Activated T-cell treated with anti-CD3 and anti-CD28 coated beads, Interleukin-2, amount 50 U/mL, for 72 hours (primary cell): ENCODE measurements at regions not wholly inside any gene's neighbourhood (a gene's known extent, or its start where the extent isn't known, plus 50 kb on each side); places are given as distances from the start of the nearest gene placed in this dataset.

Experiments used
- ATAC-seq, 2 donors: fragments of 150-1000 bp; cut with Tn5 transposase; replicated peaks in 1 of 2; 2 replicates each; pipeline ENCODE4 v1.10.0; 2021; ENCODE audit warnings: moderate library complexity in 2 of 2, mild to moderate bottlenecking in 1 of 2
- DNase-seq, 2 donors: peaks; one replicate each; pipeline ENCODE4 v3.0.0; 2021 to 2022; ENCODE audit warnings: mixed read lengths in 1 of 2
- H3K27ac Mint-ChIP-seq: one replicate; pipeline ENCODE4 v1.8.0; 2022; ENCODE audit warnings: mild to moderate bottlenecking, moderate library complexity, mixed read lengths
- H3K27me3 Mint-ChIP-seq: one replicate; pipeline ENCODE4 v1.8.0; 2022; ENCODE audit warnings: low read depth, mixed read lengths
- H3K36me3 Mint-ChIP-seq, 2 donors: one replicate each; pipeline ENCODE4 v1.8.0; 2022; ENCODE audit warnings: mixed read lengths in 2 of 2, mild to moderate bottlenecking in 1 of 2; ENCODE audit not compliant: insufficient read depth in 2 of 2
- H3K4me1 Mint-ChIP-seq: one replicate; pipeline ENCODE4 v1.8.0; 2022; ENCODE audit warnings: low read depth, mixed read lengths
- H3K4me3 Mint-ChIP-seq, 2 donors: one replicate each; pipeline ENCODE4 v1.8.0; 2022; ENCODE audit warnings: mild to moderate bottlenecking in 2 of 2, mixed read lengths in 2 of 2, moderate library complexity in 2 of 2
- H3K9me3 Mint-ChIP-seq, 2 donors: one replicate each; pipeline ENCODE4 v1.8.0; 2022; ENCODE audit warnings: mixed read lengths in 2 of 2

DNA sequence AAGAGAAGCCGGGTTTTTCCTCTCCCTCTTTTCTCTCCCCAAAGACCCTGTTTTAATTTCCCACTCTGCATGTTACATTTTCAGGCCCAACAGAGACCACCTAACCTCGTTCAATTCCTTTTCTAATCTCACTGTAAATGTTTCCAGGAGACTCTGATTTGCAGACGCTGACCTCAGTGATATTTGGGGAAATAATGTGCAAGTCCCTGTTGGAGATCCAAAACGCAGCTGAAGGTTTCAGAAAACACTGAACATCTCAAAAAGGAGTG lies 386.6 kb downstream of the NPIPA8 start:
- Mint-ChIP-seq H3K4me1 (no peaks in the 10 kb centered on the region), H3K27ac (no peak overlapping the region), H3K9me3 (no peaks in the 10 kb centered on the region), H3K27me3 (peaks cover 39% of the 10 kb centered on the region), H3K4me3 (no peak overlapping the region), H3K36me3 (no peaks in the 10 kb centered on the region)
- DNase-seq (no peak), ATAC-seq (no peak)

DNA sequence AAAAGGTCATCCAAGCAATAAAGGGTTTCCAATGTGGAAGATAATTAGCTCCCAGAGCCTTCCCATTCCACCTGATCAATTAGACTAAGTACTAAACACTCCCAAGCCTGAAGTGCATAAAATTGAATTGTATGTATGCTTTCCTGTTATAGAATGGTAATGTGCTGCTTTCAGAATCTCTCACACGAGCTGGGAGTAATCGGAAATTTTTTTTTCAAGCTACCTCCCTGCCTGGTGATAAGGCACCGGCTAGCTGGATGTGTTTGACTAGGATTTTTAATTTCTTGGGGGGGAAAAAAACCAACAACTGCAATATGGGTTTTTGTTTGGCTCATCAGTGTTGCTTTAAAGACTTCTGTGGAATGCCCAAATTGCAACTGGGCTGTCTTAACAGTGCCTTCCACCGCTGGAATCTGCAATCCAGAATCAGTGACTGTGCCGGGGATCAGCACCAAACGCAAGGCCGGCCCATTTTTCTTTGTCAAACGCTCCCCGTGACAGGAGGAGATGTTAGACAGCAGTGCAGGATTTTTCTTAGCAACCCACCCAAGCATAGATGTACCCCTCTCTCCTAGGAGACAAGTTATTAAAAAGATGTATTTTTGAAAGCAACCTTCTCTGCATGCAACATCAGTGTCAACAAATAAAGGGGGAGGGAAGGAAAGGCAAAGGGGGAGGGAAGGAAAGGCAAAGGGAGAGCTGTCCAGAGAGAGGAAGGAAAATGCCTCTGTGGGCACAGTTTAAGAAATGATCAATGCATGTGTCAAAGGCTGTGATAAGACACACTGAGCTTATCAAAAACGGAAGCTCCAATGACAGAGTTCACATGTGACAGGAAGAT lies 387.2 kb downstream of the NPIPA8 start:
- no peak overlapping the region for H3K27ac Mint-ChIP-seq
- ATAC-seq (no peak), DNase-seq (no peak)
- H3K4me3 Mint-ChIP-seq, result no peak overlapping the region
- no peaks in the 10 kb centered on the region for H3K9me3 Mint-ChIP-seq
- H3K36me3 Mint-ChIP-seq, result no peaks in the 10 kb centered on the region
- H3K27me3 Mint-ChIP-seq, result peaks cover 33% of the 10 kb centered on the region
- no peaks in the 10 kb centered on the region for H3K4me1 Mint-ChIP-seq

DNA sequence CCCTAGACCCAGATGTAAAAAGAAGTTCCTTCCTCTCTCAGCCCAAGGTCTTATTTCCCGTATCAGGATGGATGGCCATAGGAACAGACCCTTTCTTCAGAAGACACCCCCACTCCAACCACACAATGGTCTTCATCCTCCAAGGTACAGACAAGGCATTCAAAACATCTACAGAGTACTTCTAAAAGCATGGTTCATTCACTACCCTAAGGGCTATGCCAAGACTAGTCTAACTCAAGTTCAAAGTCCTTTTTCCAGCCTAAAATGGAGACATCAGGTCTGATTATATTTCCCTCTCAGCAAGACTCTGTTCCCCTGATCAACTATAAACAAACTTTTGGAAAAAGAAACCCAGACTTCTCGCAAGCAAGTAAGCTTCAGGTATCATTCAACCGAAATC lies 388.9 kb downstream of the NPIPA8 start:
- H3K9me3 Mint-ChIP-seq, result no peaks in the 10 kb centered on the region
- DNase-seq, result no peak
- H3K27ac Mint-ChIP-seq, result no peak overlapping the region
- no peak for ATAC-seq
- H3K36me3 Mint-ChIP-seq, result no peaks in the 10 kb centered on the region
- H3K27me3 Mint-ChIP-seq, result peaks cover 40% of the 10 kb centered on the region
- H3K4me3 Mint-ChIP-seq, result no peak overlapping the region
- H3K4me1 Mint-ChIP-seq, result no peaks in the 10 kb centered on the region

- Mint-ChIP-seq H3K9me3 (no peaks in the 10 kb centered on the region), H3K36me3 (no peaks in the 10 kb centered on the region), H3K27me3 (peaks cover 39% of the 10 kb centered on the region), H3K4me1 (no peaks in the 10 kb centered on the region), H3K27ac (no peak overlapping the region), H3K4me3 (no peak overlapping the region)
- DNase-seq, result no peak
- ATAC-seq, result no peak
These were observed 389.4 kb downstream of the NPIPA8 start for GRCh38 chr16:17947165-17947564.

GRCh38 chr16:17945080-17945601 lies 391.4 kb downstream of the NPIPA8 start:
- no peaks in the 10 kb centered on the region for H3K36me3 Mint-ChIP-seq
- peaks cover 30% of the 10 kb centered on the region for H3K27me3 Mint-ChIP-seq
- DNase-seq, result no peak
- no peak overlapping the region for H3K4me3 Mint-ChIP-seq
- H3K9me3 Mint-ChIP-seq, result no peaks in the 10 kb centered on the region
- H3K4me1 Mint-ChIP-seq, result no peaks in the 10 kb centered on the region
- no peak overlapping the region for H3K27ac Mint-ChIP-seq
- no peak for ATAC-seq

DNA sequence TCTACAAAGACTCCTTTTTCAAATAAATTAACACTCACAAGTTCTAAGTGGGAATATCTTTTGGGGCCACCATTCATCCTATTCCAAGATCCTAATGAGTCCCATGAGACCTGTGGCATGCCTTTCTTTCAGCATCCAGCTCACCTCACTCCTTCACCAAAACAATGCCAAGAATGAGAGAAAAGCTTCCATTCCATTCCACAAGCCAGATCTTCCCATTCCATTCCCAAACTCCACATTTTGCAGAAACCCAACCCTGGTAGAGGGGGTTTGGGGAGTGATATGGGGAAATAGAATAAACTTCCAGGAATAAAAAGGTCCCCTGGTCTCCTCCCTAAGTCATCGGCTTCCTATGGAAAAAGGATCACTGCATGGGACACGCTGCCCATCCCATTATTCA lies 392.2 kb downstream of the NPIPA8 start:
- no peaks in the 10 kb centered on the region for H3K36me3 Mint-ChIP-seq
- peaks cover 22% of the 10 kb centered on the region for H3K27me3 Mint-ChIP-seq
- no peak for DNase-seq
- ATAC-seq, result no peak
- H3K27ac Mint-ChIP-seq, result no peak overlapping the region
- H3K4me1 Mint-ChIP-seq, result no peaks in the 10 kb centered on the region
- H3K9me3 Mint-ChIP-seq, result no peaks in the 10 kb centered on the region
- H3K4me3 Mint-ChIP-seq, result no peak overlapping the region

DNA sequence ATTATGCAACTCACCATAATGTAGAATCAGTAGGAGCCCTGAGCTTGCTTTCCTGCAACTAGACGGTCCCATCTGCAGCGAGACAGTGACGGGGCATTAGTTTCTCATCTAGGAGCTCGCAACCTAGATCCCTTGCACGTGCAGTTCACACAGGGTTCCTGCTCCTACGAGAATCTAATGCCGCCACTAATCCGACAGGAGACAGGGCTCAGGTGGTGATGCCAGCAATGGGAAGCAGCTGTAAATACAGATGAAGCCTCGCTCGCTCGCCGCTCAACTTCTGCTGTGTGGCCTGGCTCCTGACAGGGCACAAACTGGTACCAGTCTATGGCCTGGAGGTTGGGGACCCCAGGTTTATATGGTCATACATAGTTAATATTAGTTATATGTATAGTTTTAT lies 394.5 kb downstream of the NPIPA8 start:
- no peaks in the 10 kb centered on the region for H3K4me1 Mint-ChIP-seq
- peaks cover 10% of the 10 kb centered on the region for H3K27me3 Mint-ChIP-seq
- H3K4me3 Mint-ChIP-seq, result no peak overlapping the region
- no peak overlapping the region for H3K27ac Mint-ChIP-seq
- no peak for ATAC-seq
- no peaks in the 10 kb centered on the region for H3K36me3 Mint-ChIP-seq
- no peaks in the 10 kb centered on the region for H3K9me3 Mint-ChIP-seq
- DNase-seq, result no peak

DNA sequence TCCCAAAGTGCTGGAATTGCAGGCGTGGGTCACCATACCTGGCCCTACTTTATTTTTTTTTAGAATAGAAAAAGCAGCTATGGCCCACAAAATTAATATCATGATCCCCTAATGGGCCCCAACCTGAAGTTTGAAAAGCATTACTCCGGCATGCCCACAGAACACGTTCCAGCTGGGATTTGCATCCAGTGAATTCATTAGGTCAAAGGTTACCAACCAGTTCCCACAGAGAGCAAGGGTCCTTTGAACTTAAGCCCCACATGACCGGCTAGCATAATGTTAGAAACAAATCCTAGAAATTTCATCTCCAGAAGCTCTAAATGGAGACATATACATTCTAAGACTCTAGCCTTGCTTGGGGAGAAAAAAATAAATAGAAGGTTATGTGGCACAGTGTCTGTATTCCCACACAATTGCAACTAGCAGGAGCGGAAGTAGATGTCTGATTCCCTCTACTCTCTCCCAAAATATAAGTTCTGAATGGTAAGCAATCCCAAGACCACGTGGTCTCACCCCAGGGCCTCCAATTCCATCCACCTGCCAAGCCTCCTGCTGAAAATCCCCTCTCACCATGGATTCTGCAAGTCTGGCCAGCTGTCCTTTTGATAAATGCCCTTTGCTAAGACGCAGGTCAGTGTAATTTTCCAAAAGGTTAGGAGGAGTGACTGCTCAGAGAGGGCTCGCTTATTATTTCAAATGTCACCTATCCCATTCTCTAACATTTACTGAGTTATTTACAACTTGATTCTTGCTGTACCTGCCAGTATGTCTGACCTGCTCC lies 395.8 kb downstream of the NPIPA8 start:
- Mint-ChIP-seq H3K4me1 (no peaks in the 10 kb centered on the region), H3K27ac (no peak overlapping the region), H3K9me3 (no peaks in the 10 kb centered on the region), H3K4me3 (no peak overlapping the region), H3K36me3 (no peaks in the 10 kb centered on the region), H3K27me3 (peaks cover 10% of the 10 kb centered on the region)
- ATAC-seq (no peak), DNase-seq (no peak)

DNA sequence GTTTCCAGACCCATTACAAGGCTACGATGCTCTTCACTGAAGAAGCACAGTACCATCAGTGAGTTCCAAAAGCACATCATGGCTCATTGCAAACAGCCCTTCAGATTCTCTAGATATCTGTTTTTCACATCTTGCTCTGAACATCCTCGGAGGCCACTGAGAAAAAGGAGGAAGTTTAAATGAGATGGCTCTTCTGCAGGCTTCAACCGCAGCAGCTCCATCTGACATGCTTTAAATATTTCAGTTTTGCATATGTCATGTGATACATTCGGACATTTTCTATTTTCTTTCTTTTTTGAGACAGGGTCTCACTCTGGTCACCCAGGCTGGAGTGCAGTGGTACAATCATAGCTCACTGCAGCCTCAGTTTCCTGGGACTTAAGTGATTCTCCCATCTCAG lies 396.8 kb downstream of the NPIPA8 start:
- Mint-ChIP-seq H3K4me3 (no peak overlapping the region), H3K9me3 (no peaks in the 10 kb centered on the region), H3K4me1 (no peaks in the 10 kb centered on the region), H3K27me3 (peaks cover 10% of the 10 kb centered on the region), H3K36me3 (no peaks in the 10 kb centered on the region), H3K27ac (no peak overlapping the region)
- DNase-seq, result no peak
- no peak for ATAC-seq

GRCh38 chr16:17939122-17939536 lies 397.4 kb downstream of the NPIPA8 start:
- Mint-ChIP-seq H3K4me1 (no peaks in the 10 kb centered on the region), H3K27ac (no peak overlapping the region), H3K9me3 (no peaks in the 10 kb centered on the region), H3K36me3 (no peaks in the 10 kb centered on the region), H3K27me3 (peaks cover 10% of the 10 kb centered on the region), H3K4me3 (peak overlapping the region; percentile 57 to 62)
- no peak for DNase-seq
- peak in 1 of 2 donors; percentile 50 for ATAC-seq

DNA sequence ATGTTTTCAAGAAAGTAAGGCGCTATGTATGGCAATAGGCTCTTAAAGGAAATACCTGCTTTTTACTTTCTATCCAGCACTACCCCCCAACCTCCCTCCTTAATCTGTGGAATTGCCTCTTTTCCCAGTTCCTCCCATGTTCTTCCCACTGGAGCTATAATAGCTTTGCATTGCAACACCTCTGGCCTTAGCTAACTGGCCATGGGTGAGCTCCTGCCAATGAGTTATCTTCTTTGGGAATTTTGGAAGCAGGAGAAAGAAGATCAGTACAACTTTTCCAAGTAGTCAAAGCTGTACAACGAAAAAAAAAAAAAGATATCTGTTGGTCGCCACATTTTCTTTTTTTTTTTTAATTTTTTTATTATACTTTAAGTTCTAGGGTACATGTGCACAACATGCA lies 398.0 kb downstream of the NPIPA8 start:
- Mint-ChIP-seq H3K9me3 (no peaks in the 10 kb centered on the region), H3K27ac (no peak overlapping the region), H3K4me3 (no peak overlapping the region), H3K36me3 (no peaks in the 10 kb centered on the region), H3K27me3 (peaks cover 6% of the 10 kb centered on the region), H3K4me1 (no peaks in the 10 kb centered on the region)
- no peak for ATAC-seq
- DNase-seq, result no peak

DNA sequence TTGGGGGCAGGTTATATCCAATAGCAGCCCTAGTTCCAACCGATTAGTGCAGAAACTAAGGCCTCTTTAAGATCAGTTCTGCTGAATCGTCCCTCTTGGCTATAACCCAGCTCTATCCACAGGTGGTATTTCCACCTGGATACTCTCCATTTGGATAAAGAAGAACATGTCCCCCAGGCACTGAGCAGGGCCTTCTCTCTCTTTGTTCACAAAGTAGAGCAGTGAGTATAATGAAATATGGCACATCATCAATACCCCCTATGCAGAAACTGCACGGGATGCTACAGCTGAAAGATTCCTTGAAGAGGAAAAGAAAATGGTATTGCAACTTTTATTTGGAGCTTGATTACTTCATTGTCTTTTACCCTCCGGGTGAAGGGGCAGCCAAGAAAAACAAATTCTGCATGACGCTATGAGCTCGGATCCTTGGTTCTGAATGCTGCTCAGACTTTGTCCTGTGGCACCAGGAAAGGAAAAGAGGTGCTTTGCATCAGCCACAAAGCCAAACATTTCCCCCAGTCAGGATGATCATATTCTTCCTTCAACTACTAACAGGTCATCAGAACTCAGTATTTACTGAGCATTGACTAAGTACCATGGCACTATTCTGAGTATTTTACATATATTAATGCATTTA lies 399.7 kb downstream of the NPIPA8 start:
- peaks cover 0 to 2% of the 10 kb centered on the region in 2 donors for H3K9me3 Mint-ChIP-seq
- no peaks in the 10 kb centered on the region for H3K4me1 Mint-ChIP-seq
- no peaks in the 10 kb centered on the region for H3K36me3 Mint-ChIP-seq
- no peak for DNase-seq
- ATAC-seq, result no peak
- no peaks in the 10 kb centered on the region for H3K27me3 Mint-ChIP-seq
- H3K4me3 Mint-ChIP-seq, result no peak overlapping the region
- H3K27ac Mint-ChIP-seq, result no peak overlapping the region

DNA sequence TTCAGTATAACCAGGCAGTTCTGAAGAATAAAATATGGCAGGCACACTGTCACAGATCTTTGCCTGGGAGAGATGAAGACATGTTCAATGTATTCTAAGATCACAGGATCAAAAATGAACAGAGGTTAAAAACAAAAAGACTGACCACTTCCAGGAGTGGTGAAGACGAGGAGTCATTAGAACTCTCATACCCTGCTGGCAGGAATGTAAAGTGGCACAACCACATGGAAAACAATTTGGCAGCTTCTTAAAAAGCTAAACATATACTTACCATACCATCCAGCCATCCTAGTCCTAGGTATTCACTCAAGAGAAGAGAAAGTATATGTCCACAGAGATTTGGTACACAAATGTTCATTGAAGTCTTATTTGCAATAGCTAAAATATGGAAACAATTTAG lies 406.3 kb downstream of the NPIPA8 start:
- Mint-ChIP-seq H3K9me3 (peaks cover 0 to 2% of the 10 kb centered on the region in 2 donors), H3K4me1 (no peaks in the 10 kb centered on the region), H3K27ac (no peak overlapping the region), H3K4me3 (no peak overlapping the region), H3K36me3 (no peaks in the 10 kb centered on the region), H3K27me3 (peaks cover 16% of the 10 kb centered on the region)
- ATAC-seq, result no peak
- DNase-seq, result no peak
